22Rv1 (cell line): ENCODE measurements at regions not wholly inside any gene's neighbourhood (a gene's known extent, or its start where the extent isn't known, plus 50 kb on each side); places are given as distances from the start of the nearest gene placed in this dataset.

ENCODE experiments used
- CTCF ChIP-seq: fragments of 450-650 bp; IDR thresholded peaks from 2 replicates; pipeline ENCODE4 v1.5.1; 2017; ENCODE audit warnings: mild to moderate bottlenecking
- ZFX ChIP-seq: fragments of 450-650 bp; IDR thresholded peaks from 2 replicates; pipeline ENCODE4 v1.6.1; 2017; ENCODE audit warnings: antibody characterized with exemption, borderline replicate concordance

GRCh38 chr5:115022303-115022702 lies 147.4 kb downstream of the TRIM36 start:
- no peak for TF ChIP-seq CTCF
- TF ChIP-seq ZFX: no peak
